ENCODE measurements at regions not wholly inside any gene's neighbourhood (a gene's known extent, or its start where the extent isn't known, plus 50 kb on each side); places are given as distances from the start of the nearest gene placed in this dataset.

GRCh38 chr6:11434565-11435326 is 102.8 kb upstream of the TMEM170B start (continued):
- TF ChIP-seq ZBTB49 (CRISPR knock-in tag; IDR thresholded peaks at IDR 0.05; ENCODE audit: borderline replicate concordance) (no peak), AGO2 (optimal IDR thresholded peaks at IDR 0.05; ENCODE audit: low read depth, low read length) (no peak), ZNF569 (CRISPR knock-in tag; IDR thresholded peaks at IDR 0.05; ENCODE audit: borderline replicate concordance) (no peak), KDM3A (CRISPR knock-in tag; IDR thresholded peaks at IDR 0.05; ENCODE audit: low read depth) (peak; percentile 58; the same call in 1 of the 2 replicates), ZNF773 (CRISPR knock-in tag; IDR thresholded peaks at IDR 0.05; ENCODE audit: borderline replicate concordance) (no peak), NFYC (CRISPR knock-in tag; IDR thresholded peaks at IDR 0.05) (peak; percentile 19; the same call in 1 of the 2 replicates), ZNF704 (CRISPR knock-in tag; IDR thresholded peaks at IDR 0.05; ENCODE audit: borderline replicate concordance) (no peak; the same call in 1 of the 2 replicates), ZBTB39 (CRISPR knock-in tag; IDR thresholded peaks at IDR 0.05) (peak; percentile 94), FOSL2 (CRISPR knock-in tag; IDR thresholded peaks at IDR 0.05) (peak; percentile 93), ZNF558 (CRISPR knock-in tag; IDR thresholded peaks at IDR 0.05; ENCODE audit: borderline replicate concordance) (no peak), ZNF18 (CRISPR knock-in tag; IDR thresholded peaks at IDR 0.05; ENCODE audit: insufficient replicate concordance) (no peak), ZSCAN31 (CRISPR knock-in tag; IDR thresholded peaks at IDR 0.05; ENCODE audit: low read depth) (no peak), NFE2L1 (CRISPR knock-in tag; IDR thresholded peaks at IDR 0.05; ENCODE audit: borderline replicate concordance) (no peak), PPARG (CRISPR knock-in tag; conservative IDR thresholded peaks at IDR 0.05) (peak; percentile 85), ZC3H13 (CRISPR knock-in tag; IDR thresholded peaks at IDR 0.05) (peak; percentile 91), PAXIP1 (CRISPR knock-in tag; conservative IDR thresholded peaks at IDR 0.05) (peak; percentile 96)

Measured in HepG2 (cell line).